ENCODE measurements at regions not wholly inside any gene's neighbourhood (a gene's known extent, or its start where the extent isn't known, plus 50 kb on each side); places are given as distances from the start of the nearest gene placed in this dataset.
"Not testable (repeated sequence)": the region's sequence is repeated elsewhere in the genome, so short reads cannot be mapped to it uniquely, and the experiment has no call there.

DNA sequence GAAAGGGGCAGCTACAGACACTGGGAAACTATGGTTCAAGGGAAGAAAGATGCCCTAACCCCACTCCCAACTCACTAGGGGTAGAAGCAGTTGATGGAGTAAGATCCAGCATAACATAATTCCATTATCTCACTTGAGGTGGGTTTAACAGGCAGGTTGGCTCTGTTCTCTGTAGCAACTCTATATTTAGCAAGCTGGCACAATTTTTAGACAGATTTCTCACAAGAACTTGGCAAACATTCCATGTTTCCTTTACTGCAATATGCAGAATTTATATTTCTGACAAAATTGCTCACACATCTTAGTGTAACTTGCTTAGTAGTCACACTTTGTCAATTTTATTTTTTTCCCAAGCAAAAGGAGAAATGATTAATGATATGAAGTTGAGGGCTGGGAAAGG lies 475.4 kb downstream of the RMST start:
- no peak for DNase-seq

DNA sequence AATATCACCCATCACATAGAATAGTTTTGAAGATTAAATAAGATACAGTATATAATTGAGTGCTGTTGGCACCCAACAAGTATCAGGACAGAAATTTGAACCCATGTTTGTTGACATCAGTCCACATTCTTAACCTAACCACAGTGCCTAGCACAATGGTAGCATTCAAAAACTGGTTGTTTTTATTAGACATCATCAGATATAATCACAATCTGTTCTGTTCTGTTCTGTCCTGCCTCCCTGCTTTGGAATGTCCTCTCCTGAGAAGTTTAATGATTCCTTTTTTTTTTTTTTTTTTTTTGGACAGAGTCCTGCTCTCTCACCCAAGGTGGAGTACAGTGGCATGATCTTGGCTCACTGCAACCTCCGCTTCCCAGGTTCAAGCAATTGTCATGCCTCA lies 476.6 kb downstream of the RMST start:
- no peak for DNase-seq

DNA sequence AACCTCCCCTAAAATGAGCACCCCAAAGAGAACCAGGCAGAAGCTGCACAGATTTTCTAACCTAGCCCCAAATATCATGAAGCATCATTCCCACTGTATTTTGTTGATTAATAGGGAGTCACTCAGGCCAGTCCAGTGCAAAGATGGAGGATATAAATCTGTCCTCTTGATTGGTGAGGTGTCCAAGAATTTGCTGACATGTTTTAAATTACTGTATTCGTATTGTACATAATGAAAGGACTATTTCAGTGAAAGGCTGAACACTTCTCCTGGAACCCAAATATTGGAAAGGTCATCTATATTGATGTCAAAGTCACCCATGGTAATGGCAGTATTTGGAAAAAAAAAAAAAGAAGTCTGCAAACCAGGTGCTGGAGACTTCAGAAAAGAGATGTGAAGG lies 477.5 kb downstream of the RMST start:
- DNase-seq = no peak

DNA sequence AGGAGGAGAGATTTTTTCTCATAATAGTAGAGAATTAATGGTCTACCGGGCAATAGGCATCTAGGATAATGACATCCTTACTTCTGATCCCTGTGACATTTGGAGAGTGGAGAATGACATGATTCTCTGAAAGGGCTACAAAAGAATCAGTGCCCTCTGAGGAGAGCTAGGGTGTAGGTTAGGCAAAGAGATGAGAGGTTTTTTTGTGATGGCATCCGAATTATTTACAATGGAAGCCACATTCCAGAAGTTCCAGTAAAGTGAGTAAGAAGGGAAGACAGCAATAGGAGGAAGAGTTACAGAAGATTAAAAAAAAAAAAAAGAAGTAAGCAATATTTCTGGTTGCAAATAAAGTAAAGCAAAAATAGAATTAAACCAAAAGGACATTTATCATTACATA lies 478.0 kb downstream of the RMST start:
- DNase-seq = no peak

DNA sequence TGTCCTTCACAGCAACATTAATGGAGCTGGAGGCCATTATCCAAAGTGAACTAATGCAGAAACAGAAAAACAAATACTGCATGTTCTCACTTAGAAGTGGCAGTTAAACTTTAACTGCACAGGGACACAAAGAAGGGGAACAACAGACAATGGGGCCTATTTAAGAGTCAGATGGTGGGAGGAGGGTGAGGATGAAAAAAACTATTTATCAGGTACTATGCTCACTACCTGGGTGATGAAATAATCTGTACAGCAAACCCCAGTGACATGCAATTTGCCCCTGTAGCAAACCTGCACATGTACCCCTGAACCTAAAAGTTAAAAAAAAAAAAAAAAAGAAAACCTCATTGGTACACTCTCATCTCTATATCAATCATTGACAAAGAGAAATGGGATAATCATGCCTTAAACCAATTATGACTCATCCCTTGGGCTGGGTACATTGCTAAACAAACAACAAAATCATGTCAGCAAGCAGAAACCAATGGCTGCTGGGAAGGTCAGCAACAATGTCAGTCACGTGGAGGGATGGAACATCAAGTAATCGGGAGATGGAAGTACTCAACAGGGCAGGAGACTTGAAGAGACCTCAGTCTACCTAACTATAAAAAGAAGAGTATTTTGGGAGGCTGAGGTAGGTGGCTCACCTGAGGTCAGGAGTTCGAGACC lies 479.2 kb downstream of the RMST start:
- peak; percentile 37 for DNase-seq

DNA sequence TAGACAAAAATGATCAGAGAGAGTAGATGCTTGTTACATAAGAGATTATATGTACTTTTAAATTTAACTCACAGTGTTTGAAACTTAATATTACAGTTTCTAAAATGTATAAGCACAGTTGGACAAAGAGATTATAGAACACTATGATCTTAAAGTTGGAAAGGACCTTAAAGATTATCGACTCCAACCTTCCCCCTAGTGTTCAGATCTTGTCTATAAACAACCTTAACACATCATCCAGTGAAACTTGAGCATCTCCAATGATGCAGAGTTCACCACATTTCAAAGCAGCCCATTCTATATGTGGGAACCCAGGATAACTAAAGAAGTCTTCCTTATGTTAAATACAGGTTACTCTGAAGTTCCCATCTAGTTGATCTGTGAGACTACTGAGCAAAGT lies 480.8 kb downstream of the RMST start:
- peak; percentile 33 for DNase-seq

DNA sequence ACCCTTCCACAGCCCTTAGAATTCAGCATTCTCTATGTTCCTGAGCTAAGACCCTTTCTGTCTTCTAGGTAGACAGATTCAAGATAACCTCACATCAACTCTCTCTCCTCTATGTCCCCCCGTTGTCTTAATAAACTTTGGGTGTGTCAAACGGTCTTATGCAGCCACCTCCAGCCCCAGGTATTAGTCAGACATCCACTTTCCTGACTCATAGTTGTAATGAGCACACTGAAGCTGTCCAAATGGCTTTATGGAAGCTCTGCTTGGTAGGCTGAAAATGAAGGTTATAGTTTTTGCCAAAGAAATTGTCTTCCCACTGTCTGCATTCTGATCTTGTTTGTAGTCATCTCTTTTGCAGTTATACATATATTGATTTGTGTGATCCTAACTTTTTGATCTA lies 482.0 kb downstream of the RMST start:
- no peak for DNase-seq

DNA sequence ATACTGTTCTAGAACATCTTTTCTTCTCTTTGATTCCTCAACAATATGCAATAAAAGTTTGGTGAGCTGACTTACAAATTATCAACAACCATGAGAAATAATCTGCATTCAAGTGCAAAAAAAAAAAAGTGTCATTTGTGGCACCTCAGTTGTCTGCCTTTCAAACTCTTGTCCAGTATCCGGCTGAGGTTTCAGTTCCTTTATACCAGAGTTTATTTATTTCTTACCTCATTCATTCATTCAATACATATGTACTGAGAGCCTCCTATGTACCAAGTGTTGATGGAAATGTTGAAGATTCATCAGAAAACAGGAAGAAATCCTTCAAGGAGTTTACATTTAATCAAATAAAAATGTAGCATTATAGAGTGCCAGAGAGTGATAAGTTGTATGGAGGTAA lies 484.1 kb downstream of the RMST start:
- DNase-seq = no peak

DNA sequence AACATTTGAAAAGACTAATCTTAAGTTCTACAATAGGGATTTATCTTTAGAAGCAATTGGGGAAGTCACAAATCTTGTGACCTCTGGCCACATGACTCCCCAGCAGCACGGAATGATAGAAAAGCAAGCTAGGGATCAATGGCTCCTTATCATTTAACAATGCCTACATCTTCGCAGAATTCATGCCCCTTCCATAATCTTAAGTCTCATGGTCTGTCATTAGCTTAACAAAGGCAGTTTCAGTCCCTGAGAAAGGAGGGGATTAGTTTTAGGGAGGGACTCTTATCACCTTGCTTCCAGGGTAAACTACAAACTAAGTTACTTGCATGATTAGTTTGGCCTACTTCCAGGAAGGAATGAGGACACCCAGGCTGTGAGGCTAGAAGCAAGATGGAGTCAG lies 486.0 kb downstream of the RMST start:
- DNase-seq = no peak

DNA sequence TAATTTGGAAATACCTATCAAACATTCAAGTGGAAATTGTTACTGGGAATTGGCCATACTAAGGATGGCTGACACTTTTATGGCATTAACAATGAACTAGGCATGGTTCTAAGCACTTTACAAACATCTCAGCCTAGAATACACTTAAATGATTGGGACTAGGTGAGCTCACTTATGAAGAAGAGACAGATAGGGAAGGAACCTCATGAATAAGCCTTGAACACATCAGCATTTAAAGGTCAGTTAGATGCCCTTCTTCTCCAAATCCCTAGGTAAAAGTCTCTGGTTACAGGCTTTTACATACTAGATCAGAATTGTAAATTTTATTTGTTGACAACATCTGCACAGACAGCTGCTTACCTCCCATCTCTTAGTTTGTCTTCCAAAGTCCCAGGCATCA lies 488.6 kb downstream of the RMST start:
- no peak for DNase-seq

DNA sequence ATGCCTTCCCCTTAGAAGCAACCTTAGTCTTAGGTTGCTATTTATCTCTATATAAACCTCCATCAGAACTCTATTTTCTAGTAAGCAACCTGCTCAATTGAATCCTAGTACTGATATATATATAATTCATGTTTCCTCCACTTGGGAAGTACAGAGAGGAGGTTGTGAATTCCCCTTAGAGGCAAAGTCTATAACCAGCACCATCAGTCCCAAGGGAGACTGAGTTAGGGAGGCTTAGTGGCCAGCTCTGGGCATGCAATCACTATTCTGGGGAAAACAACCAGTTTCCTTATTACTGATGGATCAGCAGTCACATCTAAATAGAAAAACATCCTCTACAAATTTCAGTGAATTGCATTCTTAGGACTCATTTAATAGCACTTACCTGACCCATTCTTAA lies 489.1 kb downstream of the RMST start:
- no peak for DNase-seq

DNA sequence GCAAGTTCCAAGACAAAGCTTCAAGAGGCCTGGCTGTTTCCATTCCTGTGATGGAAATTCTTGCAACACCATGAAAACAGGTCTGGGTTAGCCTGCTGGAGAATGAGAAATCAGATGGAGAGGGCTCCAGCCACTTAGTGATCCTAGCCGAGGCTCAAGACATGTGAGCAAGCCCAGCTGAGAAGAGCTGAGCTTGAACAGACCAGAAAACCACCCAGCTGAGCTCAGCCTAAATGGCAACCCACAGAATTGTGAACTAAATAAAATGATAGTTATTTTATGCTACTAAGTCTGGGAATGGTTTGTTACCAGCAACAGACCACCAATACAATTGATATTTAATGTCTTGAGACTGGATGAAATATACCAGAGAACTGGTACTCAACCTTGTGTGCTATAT lies 494.5 kb downstream of the RMST start:
- no peak for DNase-seq

DNA sequence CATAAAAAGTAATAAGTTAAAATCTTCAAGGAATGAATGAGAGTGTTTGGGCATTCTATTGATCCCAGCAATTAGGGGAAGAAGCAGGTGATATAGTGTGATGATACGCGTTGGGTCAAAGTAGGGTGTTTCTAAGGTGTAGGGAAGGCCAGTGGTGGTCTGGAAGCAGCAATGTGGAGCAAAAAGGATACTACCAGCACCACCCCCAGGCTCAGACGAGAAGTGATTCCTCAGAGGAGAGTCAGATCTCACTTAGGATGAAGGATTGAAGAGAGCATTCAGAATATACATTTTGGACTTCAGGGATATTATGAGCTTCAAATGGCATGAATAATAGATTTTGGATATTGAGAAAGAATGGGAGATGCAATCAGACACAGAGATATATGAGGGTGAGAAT lies 497.6 kb downstream of the RMST start:
- peak; percentile 41 for DNase-seq

DNA sequence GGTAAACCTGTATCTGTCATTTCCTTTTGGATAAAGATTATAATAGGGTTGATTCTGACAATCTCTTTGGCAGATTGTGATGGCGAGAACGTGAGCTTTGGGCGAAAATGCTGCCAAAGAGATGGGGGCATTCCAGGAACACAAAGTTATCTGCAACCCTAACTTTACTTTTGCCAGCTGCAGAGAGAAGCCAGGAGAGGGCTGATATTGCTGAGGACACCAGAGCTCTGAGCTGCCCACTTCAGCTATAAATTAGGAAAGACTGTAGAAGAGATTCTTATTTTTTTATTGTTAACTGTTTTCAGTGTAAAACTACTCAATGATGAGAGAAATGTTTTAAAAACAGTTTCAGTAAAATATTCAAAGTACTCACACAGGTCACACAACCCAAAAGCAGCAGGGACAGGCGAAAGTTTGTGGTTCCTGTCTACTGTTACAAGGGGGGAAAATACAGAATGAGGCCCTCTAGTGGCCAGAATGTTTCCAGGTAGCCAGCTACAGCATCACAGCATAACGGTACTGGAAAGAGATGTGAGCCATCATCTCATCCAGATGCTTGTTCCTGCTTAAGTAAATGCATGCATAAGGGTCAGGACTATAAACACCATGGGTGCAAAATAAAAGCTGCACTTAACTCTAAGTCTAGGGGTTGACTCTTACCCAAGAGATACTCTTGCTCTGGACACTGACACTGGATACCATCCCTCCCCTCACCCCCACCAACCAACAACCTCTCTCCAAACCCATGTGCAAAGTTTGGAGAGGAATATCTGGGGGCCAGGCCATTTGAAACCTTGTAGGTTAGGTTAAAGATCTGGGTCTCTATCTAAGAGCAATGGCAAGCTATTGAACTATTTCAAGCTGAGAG lies 498.4 kb downstream of the RMST start:
- peak; percentile 67 for DNase-seq

DNA sequence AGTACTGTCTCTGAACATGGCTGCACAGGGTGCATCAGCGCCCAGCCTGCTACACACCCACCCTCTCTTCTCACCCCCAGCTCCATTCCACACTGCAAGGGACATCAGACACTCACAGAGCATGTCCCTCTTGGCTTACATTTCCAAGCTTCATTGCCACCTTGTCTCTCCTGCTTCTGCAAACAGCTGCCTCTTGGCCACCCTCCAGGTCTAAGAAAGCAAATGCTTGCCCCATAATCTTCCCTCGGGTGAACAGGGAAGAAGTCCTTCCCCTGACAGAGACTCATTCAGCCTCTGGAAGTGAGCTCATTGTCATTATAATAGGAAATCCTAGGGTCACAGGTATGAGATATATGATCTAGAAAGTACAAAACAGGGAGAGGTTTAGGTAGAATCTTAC lies 505.2 kb downstream of the RMST start:
- peak; percentile 98 for DNase-seq

DNA sequence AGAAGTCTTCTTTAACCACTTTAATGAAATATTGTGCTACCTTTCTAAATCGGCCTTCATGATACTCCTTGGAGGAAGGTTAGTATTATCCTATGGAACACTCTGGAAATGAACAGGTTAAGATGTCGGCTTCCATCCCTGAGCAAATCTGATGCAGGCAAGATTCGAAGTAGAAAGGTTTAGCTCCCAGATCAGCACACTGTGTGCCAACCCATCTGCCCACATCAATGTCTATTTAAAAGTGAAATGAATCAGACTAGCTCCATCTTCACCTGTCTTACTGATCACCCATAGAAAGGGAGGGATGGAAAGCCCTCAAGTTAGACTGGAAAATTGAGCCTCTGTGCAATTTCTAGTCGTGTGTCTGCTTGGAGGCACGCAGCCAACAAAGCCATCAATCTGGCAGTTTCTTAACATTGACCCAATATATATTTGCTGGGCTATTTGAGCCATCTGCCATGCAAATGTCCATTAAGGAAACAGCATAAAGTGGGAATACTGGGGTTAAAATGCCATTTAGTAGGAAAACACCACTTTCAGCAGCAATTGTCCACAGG lies 506.1 kb downstream of the RMST start:
- DNase-seq = peak; percentile 99

DNA sequence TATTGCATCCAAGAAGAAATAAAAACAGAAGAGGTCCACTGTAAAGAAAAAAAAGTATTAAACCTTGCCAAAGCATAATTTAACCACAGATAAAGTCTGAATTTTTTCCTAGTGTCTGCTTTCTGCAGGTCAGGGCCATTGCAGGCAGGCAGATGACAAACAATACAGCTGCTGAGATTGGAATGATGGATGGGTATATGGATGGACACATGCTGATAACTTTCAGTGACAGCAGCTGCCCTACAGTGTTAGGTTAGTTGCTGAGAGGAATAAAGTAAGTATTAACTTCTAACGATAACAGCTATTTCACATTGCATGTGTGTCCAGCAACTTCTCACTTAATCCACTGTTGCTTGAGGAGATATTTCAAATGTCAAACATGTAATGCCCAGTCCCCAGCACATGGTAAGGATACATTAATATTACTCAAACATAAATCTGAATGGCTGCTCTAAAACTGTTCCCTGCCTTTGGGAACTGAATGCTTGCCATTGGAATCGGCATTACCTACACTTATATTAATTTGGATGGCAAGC lies 515.3 kb downstream of the RMST start:
- DNase-seq = peak; percentile 73

DNA sequence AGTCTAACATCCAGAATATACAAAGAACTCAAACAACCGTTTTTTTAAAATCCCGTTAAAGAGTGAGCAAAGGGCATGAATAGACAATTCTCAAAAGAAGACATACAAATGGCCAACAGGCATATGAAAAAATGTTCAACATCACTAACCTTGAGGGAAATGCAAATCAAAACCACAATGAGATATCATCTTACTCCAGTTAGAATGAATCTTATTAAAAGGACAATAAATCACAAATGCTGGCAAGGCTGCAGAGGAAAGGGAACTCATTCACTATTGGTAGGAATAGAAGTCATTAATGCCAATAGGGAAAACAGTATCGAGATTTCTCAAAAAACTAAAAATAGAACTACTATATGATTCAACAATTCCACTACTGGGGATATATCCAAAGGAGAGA lies 520.1 kb downstream of the RMST start:
- DNase-seq = no peak

DNA sequence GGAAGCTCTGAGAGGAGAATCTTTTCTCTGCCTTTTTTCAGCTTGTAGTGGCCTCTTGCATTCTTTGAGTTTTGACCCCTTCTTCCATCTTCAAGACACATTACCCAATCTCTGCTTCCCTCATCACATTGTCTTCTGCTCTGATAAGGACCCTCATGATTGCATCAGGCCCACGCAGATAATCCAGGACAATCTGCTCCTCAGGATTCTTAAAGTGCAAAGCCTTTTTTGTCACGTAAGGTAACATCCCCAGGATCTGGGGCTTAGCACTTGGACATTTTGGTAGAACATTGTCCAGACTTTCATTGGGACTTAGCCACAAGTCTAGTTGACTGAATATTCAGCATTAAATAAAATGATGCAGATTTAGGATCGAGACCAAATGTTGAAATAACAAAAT lies 521.2 kb downstream of the RMST start:
- no peak for DNase-seq

DNA sequence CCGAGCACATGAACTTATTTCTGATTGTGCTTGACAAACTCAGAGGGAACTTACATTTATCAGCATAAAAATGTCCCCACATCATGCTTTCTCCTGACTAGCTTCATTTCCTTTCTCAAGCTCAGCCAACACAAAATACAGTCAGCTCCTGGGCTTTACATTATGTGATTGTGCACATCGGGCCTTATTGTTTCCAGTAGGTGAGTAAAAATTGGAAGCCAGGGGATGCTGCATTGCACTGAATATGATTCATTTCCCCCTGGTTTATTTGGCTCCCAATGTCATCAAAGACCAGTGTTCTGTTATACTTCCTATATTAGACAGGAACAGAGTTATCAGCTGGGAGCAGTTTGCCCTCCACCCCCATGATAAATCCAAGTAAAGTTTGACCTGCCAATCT lies 521.8 kb downstream of the RMST start:
- DNase-seq = no peak

DNA sequence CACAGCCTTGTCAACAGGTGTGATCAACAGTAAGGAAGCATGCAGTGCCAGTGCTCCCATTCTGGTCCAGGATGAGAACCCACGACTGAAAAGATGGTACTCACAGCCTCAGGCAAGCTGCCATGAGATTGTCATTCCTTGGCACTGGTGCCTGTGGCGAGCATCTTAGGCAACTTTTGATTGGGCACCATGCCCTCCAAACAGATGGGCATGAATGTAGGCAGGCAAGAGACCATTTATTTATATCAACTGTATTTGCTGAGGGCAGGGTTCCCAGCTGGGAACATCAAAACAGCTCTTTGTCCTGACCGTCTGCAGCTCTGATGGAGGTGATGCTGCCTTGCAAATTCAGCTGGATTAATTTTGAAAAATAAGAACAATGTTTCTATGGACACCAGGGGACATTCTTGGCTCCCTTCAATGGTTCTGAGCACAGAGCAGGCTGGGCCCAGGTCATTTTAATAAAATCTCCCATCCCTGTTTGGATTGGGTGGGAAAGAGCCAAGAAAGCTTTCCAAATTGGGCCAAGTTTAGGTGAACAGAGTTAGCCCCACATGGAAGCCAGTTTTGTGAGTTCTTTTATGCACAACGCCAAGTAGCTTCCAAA lies 522.5 kb downstream of the RMST start:
- peak; percentile 93 for DNase-seq

DNA sequence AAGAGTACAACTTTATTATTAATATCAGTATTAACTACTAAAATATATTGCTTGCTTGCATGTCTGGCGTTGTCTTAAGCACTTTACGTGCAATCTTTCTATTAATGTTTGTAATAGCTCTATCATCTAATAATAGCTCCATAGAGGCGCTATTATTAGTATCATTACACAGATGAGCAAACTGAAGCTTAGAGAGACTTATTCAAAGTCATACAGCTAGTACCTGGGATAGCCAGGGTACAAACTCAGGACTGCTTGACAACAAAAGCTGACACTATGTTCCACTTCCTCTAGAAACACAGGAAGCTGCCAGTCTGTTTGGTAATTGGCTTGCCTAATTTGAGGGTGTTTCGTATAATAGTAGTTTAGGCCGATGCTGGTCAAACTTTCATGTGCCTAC lies 523.2 kb downstream of the RMST start:
- peak; percentile 36 for DNase-seq

DNA sequence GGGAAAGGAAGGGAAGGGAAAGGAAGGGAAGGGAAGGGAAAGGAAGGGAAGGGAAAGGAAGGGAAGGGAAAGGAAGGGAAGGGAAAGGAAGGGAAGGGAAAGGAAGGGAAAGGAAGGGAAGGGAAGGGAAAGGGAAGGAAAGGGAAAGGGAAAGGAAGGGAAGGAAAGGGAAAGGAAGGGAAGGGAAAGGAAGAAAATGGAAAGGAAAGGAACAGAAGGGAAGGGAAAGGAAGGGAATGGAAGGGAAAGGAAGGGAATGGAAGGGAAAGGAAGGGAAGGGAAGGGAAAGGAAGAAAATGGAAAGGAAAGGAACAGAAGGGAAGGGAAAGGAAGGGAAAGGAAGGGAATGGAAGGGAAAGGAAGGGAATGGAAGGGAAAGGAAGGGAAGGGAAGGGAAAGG lies 526.0 kb downstream of the RMST start:
- not testable (repeated sequence) for DNase-seq

All from NCI-H69 (cell line).